Astrocyte (in vitro differentiated cells and primary cell): ENCODE measurements at regions not wholly inside any gene's neighbourhood (a gene's known extent, or its start where the extent isn't known, plus 50 kb on each side); places are given as distances from the start of the nearest gene placed in this dataset.

Experiments
- DNase-seq: peaks from one replicate; pipeline ENCODE4 v3.0.0-alpha.2; 2010; ENCODE audit warnings: low read depth
- FAIRE-seq: peaks from 2 replicates; lab custom pipeline; 2011; peaks lifted over from hg19 to GRCh38; lab: Jason Lieb, UNC
- H2AFZ ChIP-seq: 2 replicates; pipeline ENCODE4 v1.6.0; 2012; ENCODE audit warnings: low read depth, low read length, inconsistent platforms
- H3K27ac ChIP-seq: 2 replicates; pipeline ENCODE4 v1.5.1; 2011; ENCODE audit warnings: low read depth, low read length, inconsistent platforms
- H3K27me3 ChIP-seq: 2 replicates; pipeline ENCODE4 v1.6.0; 2011; ENCODE audit warnings: low read length, inconsistent platforms; ENCODE audit not compliant: insufficient read depth
- H3K36me3 ChIP-seq: 2 replicates; pipeline ENCODE4 v1.5.1; 2011; ENCODE audit warnings: low read length, inconsistent platforms; ENCODE audit not compliant: insufficient read depth
- H3K4me1 ChIP-seq: 2 replicates; pipeline ENCODE4 v1.5.1; 2011; ENCODE audit warnings: low read length, inconsistent platforms; ENCODE audit not compliant: insufficient read depth
- H3K4me2 ChIP-seq: 2 replicates; pipeline ENCODE4 v1.6.0; 2012; ENCODE audit warnings: low read length, inconsistent platforms
- H3K4me3 ChIP-seq: 2 replicates; pipeline ENCODE4 v1.5.1; 2011; ENCODE audit warnings: low read depth, mild to moderate bottlenecking, low read length, inconsistent platforms; ENCODE audit not compliant: insufficient read depth
- H3K79me2 ChIP-seq: 2 replicates; pipeline ENCODE4 v1.6.0; 2012; ENCODE audit warnings: mild to moderate bottlenecking, low read length, inconsistent platforms; ENCODE audit not compliant: insufficient read depth
- H3K9ac ChIP-seq: 2 replicates; pipeline ENCODE4 v1.6.0; 2012; ENCODE audit warnings: mild to moderate bottlenecking, low read length, inconsistent platforms
- H3K9me3 ChIP-seq: 2 replicates; pipeline ENCODE4 v1.5.1; 2012; ENCODE audit warnings: low read depth, mild to moderate bottlenecking, low read length, inconsistent platforms; ENCODE audit not compliant: insufficient read depth
- H4K20me1 ChIP-seq: 2 replicates; pipeline ENCODE4 v1.6.0; 2012; ENCODE audit warnings: low read length, inconsistent platforms; ENCODE audit not compliant: insufficient read depth
- H3K27ac Mint-ChIP-seq: one replicate; pipeline ENCODE4 v1.8.0; 2021; ENCODE audit warnings: mild to moderate bottlenecking, mixed read lengths; ENCODE audit not compliant: unreplicated experiment
- H3K27me3 Mint-ChIP-seq: one replicate; pipeline ENCODE4 v1.8.0; 2021; ENCODE audit warnings: low read depth, mixed read lengths; ENCODE audit not compliant: unreplicated experiment
- H3K36me3 Mint-ChIP-seq: one replicate; pipeline ENCODE4 v1.8.0; 2021; ENCODE audit warnings: low read depth, mixed read lengths; ENCODE audit not compliant: unreplicated experiment
- H3K4me1 Mint-ChIP-seq: one replicate; pipeline ENCODE4 v1.8.0; 2021; ENCODE audit warnings: low read depth, mixed read lengths; ENCODE audit not compliant: unreplicated experiment
- H3K4me3 Mint-ChIP-seq: one replicate; pipeline ENCODE4 v1.8.0; 2021; ENCODE audit warnings: mild to moderate bottlenecking, moderate library complexity, mixed read lengths; ENCODE audit not compliant: unreplicated experiment
- H3K9me3 Mint-ChIP-seq: one replicate; pipeline ENCODE4 v1.8.0; 2021; ENCODE audit warnings: mild to moderate bottlenecking, mixed read lengths; ENCODE audit not compliant: unreplicated experiment
- CTCF ChIP-seq: IDR thresholded peaks from 2 replicates; pipeline ENCODE4 v1.5.1; 2011; ENCODE audit warnings: low read depth, mild to moderate bottlenecking, inconsistent platforms, low read length, moderate library complexity; ENCODE audit not compliant: insufficient read depth
- EZH2 ChIP-seq: IDR thresholded peaks from 2 replicates; pipeline ENCODE4 v1.6.1; 2012; ENCODE audit warnings: mild to moderate bottlenecking, low read length, inconsistent platforms; ENCODE audit not compliant: insufficient read depth

GRCh38 chr4:187413564-187414358 is 581.8 kb upstream of the ZFP42 start:
- no peaks in the 10 kb centered on the region for H3K9me3 ChIP-seq
- Mint-ChIP-seq H3K27ac (no peak overlapping the region), H3K4me1 (no peaks in the 10 kb centered on the region), H3K9me3 (peaks cover under 1% of the 10 kb centered on the region), H3K36me3 (peaks cover under 1% of the 10 kb centered on the region), H3K4me3 (no peak overlapping the region), H3K27me3 (no peaks in the 10 kb centered on the region)
- H3K4me1 ChIP-seq, result no peaks in the 10 kb centered on the region
- H3K9ac ChIP-seq, result no peak overlapping the region
- no peaks in the 10 kb centered on the region for H3K36me3 ChIP-seq
- H3K27ac ChIP-seq, result no peak overlapping the region
- H3K4me3 ChIP-seq, result no peak overlapping the region
- no peak for DNase-seq
- no peaks in the 10 kb centered on the region for H4K20me1 ChIP-seq
- H3K27me3 ChIP-seq, result no peaks in the 10 kb centered on the region
- TF ChIP-seq CTCF (no peak), EZH2 (no peak)
- H3K4me2 ChIP-seq, result no peak overlapping the region
- no peaks in the 10 kb centered on the region for H3K79me2 ChIP-seq
- no peak overlapping the region for H2AFZ ChIP-seq
- FAIRE-seq, result no peak

- H3K4me3 ChIP-seq, result no peak overlapping the region
- Mint-ChIP-seq H3K9me3 (no peaks in the 10 kb centered on the region), H3K36me3 (peaks cover 2% of the 10 kb centered on the region), H3K27ac (no peak overlapping the region), H3K27me3 (no peaks in the 10 kb centered on the region), H3K4me1 (no peaks in the 10 kb centered on the region), H3K4me3 (no peak overlapping the region)
- no peak for FAIRE-seq
- no peak for TF ChIP-seq CTCF
- no peak for TF ChIP-seq EZH2
- H3K9me3 ChIP-seq, result no peaks in the 10 kb centered on the region
- no peak overlapping the region for H3K4me2 ChIP-seq
- H3K9ac ChIP-seq, result no peak overlapping the region
- H3K27ac ChIP-seq, result no peak overlapping the region
- H3K27me3 ChIP-seq, result no peaks in the 10 kb centered on the region
- no peak overlapping the region for H2AFZ ChIP-seq
- H3K79me2 ChIP-seq, result no peaks in the 10 kb centered on the region
- no peaks in the 10 kb centered on the region for H3K36me3 ChIP-seq
- DNase-seq, result no peak
- no peaks in the 10 kb centered on the region for H4K20me1 ChIP-seq
- no peaks in the 10 kb centered on the region for H3K4me1 ChIP-seq
Measured at GRCh38 chr4:187414716-187415115, 580.9 kb upstream of the ZFP42 start.

DNA sequence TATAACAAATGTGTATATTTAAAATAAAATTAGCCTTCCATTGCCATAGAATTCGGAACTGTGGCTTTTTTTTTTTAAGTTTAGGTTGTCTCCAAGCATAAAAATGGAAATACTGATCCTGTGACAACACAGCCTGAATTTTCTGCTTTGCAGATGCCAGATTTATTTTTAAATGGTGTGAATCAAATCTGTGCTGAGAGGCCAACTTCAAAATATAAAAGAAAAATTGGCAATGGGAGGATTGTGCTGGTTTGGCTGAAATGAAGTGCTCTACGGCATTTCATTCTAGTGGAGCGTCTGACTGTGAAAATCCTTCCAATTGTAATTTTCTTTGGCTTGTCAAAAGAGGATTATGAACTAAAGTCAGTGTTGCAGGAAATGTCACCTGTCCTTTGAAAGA is 580.3 kb upstream of the ZFP42 start:
- peaks cover 2% of the 10 kb centered on the region for H3K36me3 Mint-ChIP-seq
- TF ChIP-seq CTCF (no peak), EZH2 (no peak)
- no peaks in the 10 kb centered on the region for H3K79me2 ChIP-seq
- H3K4me3 Mint-ChIP-seq, result no peak overlapping the region
- H3K9me3 Mint-ChIP-seq, result no peaks in the 10 kb centered on the region
- H3K27me3 ChIP-seq, result no peaks in the 10 kb centered on the region
- H3K27me3 Mint-ChIP-seq, result no peaks in the 10 kb centered on the region
- no peaks in the 10 kb centered on the region for H3K36me3 ChIP-seq
- H2AFZ ChIP-seq, result no peak overlapping the region
- H3K4me1 ChIP-seq, result no peaks in the 10 kb centered on the region
- H4K20me1 ChIP-seq, result no peaks in the 10 kb centered on the region
- FAIRE-seq (no peak), DNase-seq (no peak)
- no peaks in the 10 kb centered on the region for H3K9me3 ChIP-seq
- H3K27ac ChIP-seq, result no peak overlapping the region
- H3K4me1 Mint-ChIP-seq, result no peaks in the 10 kb centered on the region
- no peak overlapping the region for H3K4me3 ChIP-seq
- no peak overlapping the region for H3K9ac ChIP-seq
- no peak overlapping the region for H3K27ac Mint-ChIP-seq
- H3K4me2 ChIP-seq, result no peak overlapping the region
